ENCODE measurements at regions not wholly inside any gene's neighbourhood (a gene's known extent, or its start where the extent isn't known, plus 50 kb on each side); places are given as distances from the start of the nearest gene placed in this dataset.

GRCh38 chr1:88062650-88063153, 621.4 kb upstream of the PKN2 start:
- H3K27me3 ChIP-seq (ENCODE audit: control insufficient read depth in 1 of 2, insufficient read depth in 2 of 2, low read length in 2 of 2): no peaks in the 10 kb centered on the region
- no peak overlapping the region for H3K9ac ChIP-seq (ENCODE audit: low read length)
- H3K36me3 ChIP-seq (ENCODE audit: insufficient read depth, low read length): no peaks in the 10 kb centered on the region
- no peaks in the 10 kb centered on the region for H3K9me3 ChIP-seq (ENCODE audit: low read length)
- no peaks in the 10 kb centered on the region for H3K4me1 ChIP-seq (ENCODE audit: insufficient read depth, low read length)
- no peak overlapping the region for H3K27ac ChIP-seq (ENCODE audit: low read depth, low read length)
- H3K4me3 ChIP-seq (ENCODE audit: low read depth in 1 of 2, low read length in 2 of 2): no peak overlapping the region

- no peaks in the 10 kb centered on the region for H3K9me3 ChIP-seq (ENCODE audit: low read length)
- no peaks in the 10 kb centered on the region for H3K36me3 ChIP-seq (ENCODE audit: insufficient read depth, low read length)
- no peaks in the 10 kb centered on the region for H3K27me3 ChIP-seq (ENCODE audit: control insufficient read depth in 1 of 2, insufficient read depth in 2 of 2, low read length in 2 of 2)
- H3K4me1 ChIP-seq (ENCODE audit: insufficient read depth, low read length): no peaks in the 10 kb centered on the region
- no peak overlapping the region for H3K27ac ChIP-seq (ENCODE audit: low read depth, low read length)
- H3K4me3 ChIP-seq (ENCODE audit: low read depth in 1 of 2, low read length in 2 of 2): no peak overlapping the region
- H3K9ac ChIP-seq (ENCODE audit: low read length): no peak overlapping the region
Observed at GRCh38 chr1:88063605-88064004, 620.5 kb upstream of the PKN2 start.

- no peak overlapping the region for H3K4me3 ChIP-seq (ENCODE audit: low read depth in 1 of 2, low read length in 2 of 2)
- no peak overlapping the region for H3K27ac ChIP-seq (ENCODE audit: low read depth, low read length)
- H3K27me3 ChIP-seq (ENCODE audit: control insufficient read depth in 1 of 2, insufficient read depth in 2 of 2, low read length in 2 of 2): no peaks in the 10 kb centered on the region
- no peak overlapping the region for H3K9ac ChIP-seq (ENCODE audit: low read length)
- no peaks in the 10 kb centered on the region for H3K36me3 ChIP-seq (ENCODE audit: insufficient read depth, low read length)
- H3K9me3 ChIP-seq (ENCODE audit: low read length): no peaks in the 10 kb centered on the region
- no peaks in the 10 kb centered on the region for H3K4me1 ChIP-seq (ENCODE audit: insufficient read depth, low read length)
Observed at GRCh38 chr1:88068407-88068960, 615.6 kb upstream of the PKN2 start.

- Histone ChIP-seq H3K27ac (ENCODE audit: low read depth, low read length) (no peak overlapping the region), H3K9ac (ENCODE audit: low read length) (no peak overlapping the region), H3K4me3 (ENCODE audit: low read depth in 1 of 2, low read length in 2 of 2) (no peak overlapping the region), H3K9me3 (ENCODE audit: low read length) (no peaks in the 10 kb centered on the region), H3K27me3 (ENCODE audit: control insufficient read depth in 1 of 2, insufficient read depth in 2 of 2, low read length in 2 of 2) (no peaks in the 10 kb centered on the region), H3K4me1 (ENCODE audit: insufficient read depth, low read length) (no peaks in the 10 kb centered on the region), H3K36me3 (ENCODE audit: insufficient read depth, low read length) (no peaks in the 10 kb centered on the region)
Observed at GRCh38 chr1:88070956-88071355, 613.1 kb upstream of the PKN2 start.

GRCh38 chr1:88074661-88075060, 609.4 kb upstream of the PKN2 start:
- Histone ChIP-seq H3K4me3 (ENCODE audit: low read depth in 1 of 2, low read length in 2 of 2) (no peak overlapping the region), H3K36me3 (ENCODE audit: insufficient read depth, low read length) (no peaks in the 10 kb centered on the region), H3K4me1 (ENCODE audit: insufficient read depth, low read length) (no peaks in the 10 kb centered on the region), H3K27ac (ENCODE audit: low read depth, low read length) (no peak overlapping the region), H3K27me3 (ENCODE audit: control insufficient read depth in 1 of 2, insufficient read depth in 2 of 2, low read length in 2 of 2) (no peaks in the 10 kb centered on the region), H3K9ac (ENCODE audit: low read length) (no peak overlapping the region), H3K9me3 (ENCODE audit: low read length) (no peaks in the 10 kb centered on the region)

GRCh38 chr1:88075813-88076212, 608.3 kb upstream of the PKN2 start:
- no peaks in the 10 kb centered on the region for H3K4me1 ChIP-seq (ENCODE audit: insufficient read depth, low read length)
- no peak overlapping the region for H3K4me3 ChIP-seq (ENCODE audit: low read depth in 1 of 2, low read length in 2 of 2)
- H3K9ac ChIP-seq (ENCODE audit: low read length): no peak overlapping the region
- no peaks in the 10 kb centered on the region for H3K36me3 ChIP-seq (ENCODE audit: insufficient read depth, low read length)
- H3K9me3 ChIP-seq (ENCODE audit: low read length): no peaks in the 10 kb centered on the region
- H3K27ac ChIP-seq (ENCODE audit: low read depth, low read length): no peak overlapping the region
- no peaks in the 10 kb centered on the region for H3K27me3 ChIP-seq (ENCODE audit: control insufficient read depth in 1 of 2, insufficient read depth in 2 of 2, low read length in 2 of 2)

- Histone ChIP-seq H3K27me3 (ENCODE audit: control insufficient read depth in 1 of 2, insufficient read depth in 2 of 2, low read length in 2 of 2) (no peaks in the 10 kb centered on the region), H3K9ac (ENCODE audit: low read length) (no peak overlapping the region), H3K36me3 (ENCODE audit: insufficient read depth, low read length) (no peaks in the 10 kb centered on the region), H3K4me1 (ENCODE audit: insufficient read depth, low read length) (no peaks in the 10 kb centered on the region), H3K4me3 (ENCODE audit: low read depth in 1 of 2, low read length in 2 of 2) (no peak overlapping the region), H3K9me3 (ENCODE audit: low read length) (no peaks in the 10 kb centered on the region), H3K27ac (ENCODE audit: low read depth, low read length) (no peak overlapping the region)
Observed at GRCh38 chr1:88079036-88079435, 605.0 kb upstream of the PKN2 start.

- Histone ChIP-seq H3K36me3 (ENCODE audit: insufficient read depth, low read length) (no peaks in the 10 kb centered on the region), H3K9me3 (ENCODE audit: low read length) (no peaks in the 10 kb centered on the region), H3K9ac (ENCODE audit: low read length) (no peak overlapping the region), H3K27ac (ENCODE audit: low read depth, low read length) (no peak overlapping the region), H3K4me3 (ENCODE audit: low read depth in 1 of 2, low read length in 2 of 2) (no peak overlapping the region), H3K27me3 (ENCODE audit: control insufficient read depth in 1 of 2, insufficient read depth in 2 of 2, low read length in 2 of 2) (no peaks in the 10 kb centered on the region), H3K4me1 (ENCODE audit: insufficient read depth, low read length) (no peaks in the 10 kb centered on the region)
Observed at GRCh38 chr1:88080875-88081274, 603.2 kb upstream of the PKN2 start.

GRCh38 chr1:88088481-88088880, 595.6 kb upstream of the PKN2 start:
- H3K27me3 ChIP-seq (ENCODE audit: control insufficient read depth in 1 of 2, insufficient read depth in 2 of 2, low read length in 2 of 2): no peaks in the 10 kb centered on the region
- H3K4me3 ChIP-seq (ENCODE audit: low read depth in 1 of 2, low read length in 2 of 2): no peak overlapping the region
- no peak overlapping the region for H3K27ac ChIP-seq (ENCODE audit: low read depth, low read length)
- no peaks in the 10 kb centered on the region for H3K9me3 ChIP-seq (ENCODE audit: low read length)
- no peaks in the 10 kb centered on the region for H3K4me1 ChIP-seq (ENCODE audit: insufficient read depth, low read length)
- H3K9ac ChIP-seq (ENCODE audit: low read length): no peak overlapping the region
- no peaks in the 10 kb centered on the region for H3K36me3 ChIP-seq (ENCODE audit: insufficient read depth, low read length)

GRCh38 chr1:88089961-88090360, 594.1 kb upstream of the PKN2 start:
- H3K4me1 ChIP-seq (ENCODE audit: insufficient read depth, low read length): no peaks in the 10 kb centered on the region
- no peak overlapping the region for H3K27ac ChIP-seq (ENCODE audit: low read depth, low read length)
- no peak overlapping the region for H3K4me3 ChIP-seq (ENCODE audit: low read depth in 1 of 2, low read length in 2 of 2)
- no peaks in the 10 kb centered on the region for H3K9me3 ChIP-seq (ENCODE audit: low read length)
- H3K27me3 ChIP-seq (ENCODE audit: control insufficient read depth in 1 of 2, insufficient read depth in 2 of 2, low read length in 2 of 2): no peaks in the 10 kb centered on the region
- H3K36me3 ChIP-seq (ENCODE audit: insufficient read depth, low read length): no peaks in the 10 kb centered on the region
- no peak overlapping the region for H3K9ac ChIP-seq (ENCODE audit: low read length)

GRCh38 chr1:88098881-88099280, 585.2 kb upstream of the PKN2 start:
- Histone ChIP-seq H3K36me3 (ENCODE audit: insufficient read depth, low read length) (no peaks in the 10 kb centered on the region), H3K27me3 (ENCODE audit: control insufficient read depth in 1 of 2, insufficient read depth in 2 of 2, low read length in 2 of 2) (no peaks in the 10 kb centered on the region), H3K9ac (ENCODE audit: low read length) (no peak overlapping the region), H3K27ac (ENCODE audit: low read depth, low read length) (no peak overlapping the region), H3K9me3 (ENCODE audit: low read length) (no peaks in the 10 kb centered on the region), H3K4me1 (ENCODE audit: insufficient read depth, low read length) (no peaks in the 10 kb centered on the region), H3K4me3 (ENCODE audit: low read depth in 1 of 2, low read length in 2 of 2) (no peak overlapping the region)

- Histone ChIP-seq H3K36me3 (ENCODE audit: insufficient read depth, low read length) (no peaks in the 10 kb centered on the region), H3K9ac (ENCODE audit: low read length) (no peak overlapping the region), H3K4me3 (ENCODE audit: low read depth in 1 of 2, low read length in 2 of 2) (no peak overlapping the region), H3K4me1 (ENCODE audit: insufficient read depth, low read length) (no peaks in the 10 kb centered on the region), H3K27me3 (ENCODE audit: control insufficient read depth in 1 of 2, insufficient read depth in 2 of 2, low read length in 2 of 2) (no peaks in the 10 kb centered on the region), H3K9me3 (ENCODE audit: low read length) (no peaks in the 10 kb centered on the region), H3K27ac (ENCODE audit: low read depth, low read length) (no peak overlapping the region)
Observed at GRCh38 chr1:88101041-88101440, 583.0 kb upstream of the PKN2 start.

Measured in muscle layer of colon (tissue), 2 donors.